GM12891 (cell line): ENCODE measurements at regions not wholly inside any gene's neighbourhood (a gene's known extent, or its start where the extent isn't known, plus 50 kb on each side); places are given as distances from the start of the nearest gene placed in this dataset.

Experiments
- POLR2A ChIP-seq: IDR thresholded peaks from 2 replicates; pipeline ENCODE4 v1.6.1; 2011; ENCODE audit warnings: low read depth, low read length, control low read depth
- POLR2AphosphoS5 ChIP-seq: IDR thresholded peaks from 2 replicates; pipeline ENCODE4 v1.6.1; 2011; ENCODE audit warnings: low read depth, low read length, control low read depth
- POU2F2 ChIP-seq: IDR thresholded peaks from 2 replicates; pipeline ENCODE4 v1.6.1; 2011; ENCODE audit warnings: low read depth, mild to moderate bottlenecking, control low read depth, low read length, moderate library complexity
- SPI1 ChIP-seq: IDR thresholded peaks from 2 replicates; pipeline ENCODE4 v1.6.1; 2011; ENCODE audit warnings: low read depth, low read length, control low read depth
- TAF1 ChIP-seq: IDR thresholded peaks from 2 replicates; pipeline ENCODE4 v1.6.1; 2011; ENCODE audit warnings: low read depth, low read length, control low read depth

DNA sequence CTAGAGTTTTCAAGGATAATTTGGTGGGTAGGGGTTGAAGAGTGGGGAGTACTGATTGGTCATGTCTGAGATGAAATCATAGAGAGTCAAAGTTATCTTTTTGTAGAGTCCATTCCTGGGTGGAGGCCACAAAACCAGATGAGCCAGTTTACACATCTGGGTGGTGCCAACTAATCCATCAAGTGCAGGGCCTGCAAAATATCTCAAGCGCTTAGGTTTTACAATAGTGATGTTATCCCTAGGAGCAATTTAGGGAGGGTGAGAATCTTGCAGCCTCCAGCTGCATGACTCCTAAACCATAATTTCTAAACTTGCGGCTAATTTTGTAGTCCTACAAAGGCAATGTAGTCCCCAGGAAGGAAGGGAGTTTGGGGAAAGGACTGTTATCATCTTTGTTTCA, 988.3 kb upstream of the LCORL start:
- no peak for TF ChIP-seq POLR2A
- no peak for TF ChIP-seq TAF1
- no peak for TF ChIP-seq POLR2AphosphoS5
- TF ChIP-seq POU2F2 = no peak
- TF ChIP-seq SPI1 = no peak
